ENCODE measurements at regions not wholly inside any gene's neighbourhood (a gene's known extent, or its start where the extent isn't known, plus 50 kb on each side); places are given as distances from the start of the nearest gene placed in this dataset.

GRCh38 chrX:65266482-65266881, 268.1 kb downstream of the LAS1L start:
- DNase-seq (no peak), ATAC-seq (no peak)
- no peaks in the 10 kb centered on the region for H3K36me3 ChIP-seq
- peaks cover 0 to 50% (median 0%) of the 10 kb centered on the region in 11 donors for H3K9me3 ChIP-seq
- H3K27me3 ChIP-seq, result no peaks in the 10 kb centered on the region
- TF ChIP-seq CTCF (IDR thresholded peaks at IDR 0.05), result no peak
- no peak overlapping the region for H3K4me3 ChIP-seq
- intact Hi-C loops (cut with DNase I), result no loop called here
- H3K27ac ChIP-seq, result no peak overlapping the region
- no peaks in the 10 kb centered on the region for H3K4me1 ChIP-seq
- whole genome bisulfite sequencing, 2 donors, result 72 to 73% methylated on average over 2 of the region's 2 CpGs

- Histone ChIP-seq H3K4me1 (no peaks in the 10 kb centered on the region), H3K9me3 (peaks cover 0 to 53% (median 0%) of the 10 kb centered on the region in 11 donors), H3K27ac (no peak overlapping the region), H3K27me3 (no peaks in the 10 kb centered on the region), H3K36me3 (no peaks in the 10 kb centered on the region), H3K4me3 (no peak overlapping the region)
- TF ChIP-seq CTCF (IDR thresholded peaks at IDR 0.05), result no peak
- intact Hi-C loops (cut with DNase I), result loop anchor here in 1 of 10 donors (5.0 kb wide), 1 partner anchor 268 kb away; no protein-coding TSS in a partner anchor
- WGBS, 2 donors, result 88 to 93% methylated on average over 6 of the region's 6 CpGs
- DNase-seq (no peak), ATAC-seq (no peak)
Observed at GRCh38 chrX:65253817-65254216, 277.6 kb upstream of the ZC4H2 start.

- intact Hi-C loops (cut with DNase I), result no loop called here
- peaks cover 0 to 7% (median 0%) of the 10 kb centered on the region in 7 donors for H3K27me3 ChIP-seq
- no peaks in the 10 kb centered on the region for H3K4me1 ChIP-seq
- no peak overlapping the region for H3K27ac ChIP-seq
- 53 to 59% methylated on average over 4 of the region's 4 CpGs for WGBS, 2 donors
- peaks cover 0 to 63% (median 14%) of the 10 kb centered on the region in 11 donors for H3K9me3 ChIP-seq
- no peaks in the 10 kb centered on the region for H3K36me3 ChIP-seq
- no peak for TF ChIP-seq CTCF (IDR thresholded peaks at IDR 0.05)
- ATAC-seq, result no peak
- H3K4me3 ChIP-seq, result no peak overlapping the region
- DNase-seq, result no peak
Observed at GRCh38 chrX:65241059-65241721, 264.9 kb upstream of the ZC4H2 start.

- Histone ChIP-seq H3K27me3 (no peaks in the 10 kb centered on the region), H3K9me3 (peaks cover 0 to 20% (median 0%) of the 10 kb centered on the region in 11 donors), H3K4me1 (no peaks in the 10 kb centered on the region), H3K27ac (no peak overlapping the region), H3K4me3 (no peak overlapping the region), H3K36me3 (no peaks in the 10 kb centered on the region)
- ATAC-seq (no peak), DNase-seq (no peak)
- intact Hi-C loops (cut with DNase I), result no loop called here
- TF ChIP-seq CTCF (IDR thresholded peaks at IDR 0.05), result no peak
- WGBS, 2 donors, result 79 to 82% methylated on average over 3 of the region's 3 CpGs
Observed at GRCh38 chrX:65203545-65203944, 227.3 kb upstream of the ZC4H2 start.
